K562 (cell line): ENCODE measurements at regions not wholly inside any gene's neighbourhood (a gene's known extent, or its start where the extent isn't known, plus 50 kb on each side); places are given as distances from the start of the nearest gene placed in this dataset.

ENCODE experiments used
- BHLHE40 ChIP-seq: IDR thresholded peaks from 2 replicates; pipeline ENCODE4 v1.6.1; 2011; ENCODE audit warnings: low read length, improper control_type of control experiment
- DNMT1 ChIP-seq: fragments of 450-650 bp; IDR thresholded peaks from 2 replicates; pipeline ENCODE4 v1.6.1; 2016; ENCODE audit warnings: antibody characterized with exemption, mild to moderate bottlenecking
- KAT2B ChIP-seq: IDR thresholded peaks from one replicate; pipeline ENCODE4 v1.6.1; 2012; ENCODE audit warnings: low read depth, mild to moderate bottlenecking, control low read depth, inconsistent platforms, low read length, moderate library complexity
- LARP7 ChIP-seq: fragments of 450-650 bp; IDR thresholded peaks from 2 replicates; pipeline ENCODE4 v1.6.1; 2016
- MTA2 ChIP-seq: fragments of 450-650 bp; IDR thresholded peaks from 2 replicates; pipeline ENCODE4 v1.6.1; 2016; ENCODE audit warnings: low read depth
- MTF1 ChIP-seq: fragments of 250-450 bp; sonication (Bioruptor Pico); IDR thresholded peaks from 2 replicates; pipeline ENCODE4 v1.9.0; 2021; ENCODE audit warnings: moderate library complexity, mild to moderate bottlenecking, inconsistent platforms, borderline replicate concordance
- MXI1 ChIP-seq: IDR thresholded peaks from 2 replicates; pipeline ENCODE4 v1.6.1; 2011; ENCODE audit warnings: low read depth, mild to moderate bottlenecking, improper control_type of control experiment, low read length
- SAP30 ChIP-seq: fragments of 200-600 bp; sonication (generic); IDR thresholded peaks from 2 replicates; pipeline ENCODE4 v1.6.1; 2012; ENCODE audit warnings: borderline replicate concordance, low read depth, mild to moderate bottlenecking, moderate library complexity, low read length, control low read depth, inconsistent platforms; ENCODE audit not compliant: insufficient read depth, poor library complexity, severe bottlenecking
- SETDB1 ChIP-seq: IDR thresholded peaks from one replicate; pipeline ENCODE4 v1.6.1; 2012; ENCODE audit warnings: low read length, control low read depth, inconsistent platforms
- SMC3 ChIP-seq: conservative IDR thresholded peaks from 2 replicates; pipeline ENCODE4 v1.6.1; 2011; ENCODE audit warnings: low read depth, low read length, improper control_type of control experiment; ENCODE audit not compliant: insufficient read depth
- SOX6 ChIP-seq: fragments of 450-650 bp; IDR thresholded peaks from 2 replicates; pipeline ENCODE4 v1.6.1; 2014; ENCODE audit warnings: mild to moderate bottlenecking
- SRSF1 ChIP-seq: fragments of 200-400 bp; formaldehyde crosslinking; IDR thresholded peaks from 2 replicates; pipeline ENCODE4 v1.6.1; 2017; ENCODE audit warnings: mild to moderate bottlenecking, low read depth, low read length, moderate library complexity
- TAF9B ChIP-seq: fragments of 450-650 bp; IDR thresholded peaks from 2 replicates; pipeline ENCODE4 v1.6.1; 2018; ENCODE audit warnings: mild to moderate bottlenecking; ENCODE audit not compliant: partially characterized antibody
- ZNF124 ChIP-seq: sonication (generic); formaldehyde crosslinking; IDR thresholded peaks from 2 replicates; pipeline ENCODE4 v1.8.1; 2022; ENCODE audit warnings: missing genetic modification reagents
- ZNF175 ChIP-seq: fragments of 200-800 bp; sonication (Bioruptor generic); IDR thresholded peaks from 2 replicates; pipeline ENCODE4 v1.6.1; 2016; ENCODE audit warnings: low read depth, mild to moderate bottlenecking, missing genetic modification characterization, missing compliant biosample characterization
- ZNF253 ChIP-seq: fragments of 250-450 bp; sonication (Bioruptor Pico); conservative IDR thresholded peaks from 2 replicates; pipeline ENCODE4 v1.6.1; 2021; ENCODE audit warnings: mild to moderate bottlenecking
- ZNF263 ChIP-seq: sonication (generic); formaldehyde crosslinking; IDR thresholded peaks from 2 replicates; pipeline ENCODE4 v1.8.0; 2022; ENCODE audit warnings: mild to moderate bottlenecking, missing genetic modification reagents, borderline replicate concordance
- ZNF347 ChIP-seq: fragments of 450-650 bp; formaldehyde crosslinking; IDR thresholded peaks from 2 replicates; pipeline ENCODE4 v1.4.0; 2020; ENCODE audit warnings: low read depth, mild to moderate bottlenecking, moderate library complexity
- ZNF644 ChIP-seq: fragments of 200-800 bp; sonication (Bioruptor generic); IDR thresholded peaks from 2 replicates; pipeline ENCODE4 v1.6.1; 2016; ENCODE audit warnings: low read depth, missing genetic modification characterization, missing compliant biosample characterization
- TF ChIP-seq, protein P1 (sequence below): fragments of 250-450 bp; sonication (Bioruptor Pico); IDR thresholded peaks from 2 replicates; pipeline ENCODE4 v1.8.0; 2021; ENCODE audit warnings: borderline replicate concordance, mild to moderate bottlenecking, moderate library complexity; ENCODE audit not compliant: poor library complexity, severe bottlenecking
- TF ChIP-seq, protein P2 (sequence below): sonication (generic); formaldehyde crosslinking; IDR thresholded peaks from 2 replicates; pipeline ENCODE4 v1.4.0; 2020; ENCODE audit warnings: mild to moderate bottlenecking, missing genetic modification reagents
- TF ChIP-seq, protein P3 (sequence below): sonication (generic); formaldehyde crosslinking; IDR thresholded peaks from 2 replicates; pipeline ENCODE4 v1.8.1; 2022; ENCODE audit warnings: missing genetic modification reagents
- TF ChIP-seq, protein P4 (sequence below): sonication (generic); formaldehyde crosslinking; IDR thresholded peaks from 2 replicates; pipeline ENCODE4 v1.5.0; 2020; ENCODE audit warnings: missing genetic modification reagents
- TF ChIP-seq, protein P5 (sequence below): fragments of 450-650 bp; formaldehyde crosslinking; IDR thresholded peaks from 2 replicates; pipeline ENCODE4 v1.4.0; 2020; ENCODE audit warnings: mild to moderate bottlenecking, mixed read lengths

DNA sequence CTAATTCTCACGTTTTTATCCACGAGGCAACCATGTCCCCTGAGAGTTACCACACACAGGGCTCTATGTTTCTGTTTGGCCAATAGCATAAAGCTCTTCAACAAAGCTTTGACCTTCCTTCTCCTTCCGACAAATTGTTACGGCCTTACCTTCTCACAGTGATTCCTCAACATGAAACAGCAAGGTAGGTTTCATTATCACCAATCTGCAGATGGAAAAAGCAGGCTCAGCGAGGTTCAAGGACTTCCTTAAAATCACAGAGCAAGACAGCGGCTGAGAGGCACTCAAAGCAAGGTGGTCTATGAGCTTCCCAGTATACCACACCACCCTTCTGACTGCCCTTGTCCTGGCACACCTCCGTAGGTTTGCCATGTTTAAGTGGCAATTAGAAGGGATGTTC lies 360.0 kb downstream of the CD83 start (continued):
- TF ChIP-seq, protein P1, sequence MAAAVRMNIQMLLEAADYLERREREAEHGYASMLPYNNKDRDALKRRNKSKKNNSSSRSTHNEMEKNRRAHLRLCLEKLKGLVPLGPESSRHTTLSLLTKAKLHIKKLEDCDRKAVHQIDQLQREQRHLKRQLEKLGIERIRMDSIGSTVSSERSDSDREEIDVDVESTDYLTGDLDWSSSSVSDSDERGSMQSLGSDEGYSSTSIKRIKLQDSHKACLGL, result no peak
- TF ChIP-seq ZNF347 (no peak), MTF1 (CRISPR knock-in tag) (no peak), SAP30 (no peak), ZNF124 (CRISPR knock-in tag) (no peak), ZNF175 (CRISPR knock-in tag) (no peak), DNMT1 (no peak), LARP7 (no peak), SRSF1 (no peak), BHLHE40 (no peak), SOX6 (0 out of 2 replicates have a peak, but pooled peaks have one; percentile 11), MXI1 (no peak), SETDB1 (no peak), TAF9B (no peak), SMC3 (no peak), KAT2B (no peak), MTA2 (no peak), ZNF263 (CRISPR knock-in tag) (no peak), ZNF253 (CRISPR knock-in tag) (no peak), ZNF644 (no peak)
- TF ChIP-seq, protein P2, sequence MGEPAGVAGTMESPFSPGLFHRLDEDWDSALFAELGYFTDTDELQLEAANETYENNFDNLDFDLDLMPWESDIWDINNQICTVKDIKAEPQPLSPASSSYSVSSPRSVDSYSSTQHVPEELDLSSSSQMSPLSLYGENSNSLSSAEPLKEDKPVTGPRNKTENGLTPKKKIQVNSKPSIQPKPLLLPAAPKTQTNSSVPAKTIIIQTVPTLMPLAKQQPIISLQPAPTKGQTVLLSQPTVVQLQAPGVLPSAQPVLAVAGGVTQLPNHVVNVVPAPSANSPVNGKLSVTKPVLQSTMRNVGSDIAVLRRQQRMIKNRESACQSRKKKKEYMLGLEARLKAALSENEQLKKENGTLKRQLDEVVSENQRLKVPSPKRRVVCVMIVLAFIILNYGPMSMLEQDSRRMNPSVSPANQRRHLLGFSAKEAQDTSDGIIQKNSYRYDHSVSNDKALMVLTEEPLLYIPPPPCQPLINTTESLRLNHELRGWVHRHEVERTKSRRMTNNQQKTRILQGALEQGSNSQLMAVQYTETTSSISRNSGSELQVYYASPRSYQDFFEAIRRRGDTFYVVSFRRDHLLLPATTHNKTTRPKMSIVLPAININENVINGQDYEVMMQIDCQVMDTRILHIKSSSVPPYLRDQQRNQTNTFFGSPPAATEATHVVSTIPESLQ (CRISPR knock-in tag), result no peak
- TF ChIP-seq, protein P3, sequence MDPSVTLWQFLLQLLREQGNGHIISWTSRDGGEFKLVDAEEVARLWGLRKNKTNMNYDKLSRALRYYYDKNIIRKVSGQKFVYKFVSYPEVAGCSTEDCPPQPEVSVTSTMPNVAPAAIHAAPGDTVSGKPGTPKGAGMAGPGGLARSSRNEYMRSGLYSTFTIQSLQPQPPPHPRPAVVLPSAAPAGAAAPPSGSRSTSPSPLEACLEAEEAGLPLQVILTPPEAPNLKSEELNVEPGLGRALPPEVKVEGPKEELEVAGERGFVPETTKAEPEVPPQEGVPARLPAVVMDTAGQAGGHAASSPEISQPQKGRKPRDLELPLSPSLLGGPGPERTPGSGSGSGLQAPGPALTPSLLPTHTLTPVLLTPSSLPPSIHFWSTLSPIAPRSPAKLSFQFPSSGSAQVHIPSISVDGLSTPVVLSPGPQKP, result no peak
- TF ChIP-seq, protein P4, sequence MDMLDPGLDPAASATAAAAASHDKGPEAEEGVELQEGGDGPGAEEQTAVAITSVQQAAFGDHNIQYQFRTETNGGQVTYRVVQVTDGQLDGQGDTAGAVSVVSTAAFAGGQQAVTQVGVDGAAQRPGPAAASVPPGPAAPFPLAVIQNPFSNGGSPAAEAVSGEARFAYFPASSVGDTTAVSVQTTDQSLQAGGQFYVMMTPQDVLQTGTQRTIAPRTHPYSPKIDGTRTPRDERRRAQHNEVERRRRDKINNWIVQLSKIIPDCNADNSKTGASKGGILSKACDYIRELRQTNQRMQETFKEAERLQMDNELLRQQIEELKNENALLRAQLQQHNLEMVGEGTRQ (CRISPR knock-in tag), result no peak
- TF ChIP-seq, protein P5, sequence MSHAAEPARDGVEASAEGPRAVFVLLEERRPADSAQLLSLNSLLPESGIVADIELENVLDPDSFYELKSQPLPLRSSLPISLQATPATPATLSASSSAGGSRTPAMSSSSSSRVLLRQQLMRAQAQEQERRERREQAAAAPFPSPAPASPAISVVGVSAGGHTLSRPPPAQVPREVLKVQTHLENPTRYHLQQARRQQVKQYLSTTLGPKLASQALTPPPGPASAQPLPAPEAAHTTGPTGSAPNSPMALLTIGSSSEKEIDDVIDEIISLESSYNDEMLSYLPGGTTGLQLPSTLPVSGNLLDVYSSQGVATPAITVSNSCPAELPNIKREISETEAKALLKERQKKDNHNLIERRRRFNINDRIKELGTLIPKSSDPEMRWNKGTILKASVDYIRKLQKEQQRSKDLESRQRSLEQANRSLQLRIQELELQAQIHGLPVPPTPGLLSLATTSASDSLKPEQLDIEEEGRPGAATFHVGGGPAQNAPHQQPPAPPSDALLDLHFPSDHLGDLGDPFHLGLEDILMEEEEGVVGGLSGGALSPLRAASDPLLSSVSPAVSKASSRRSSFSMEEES (CRISPR knock-in tag), result no peak
